ENCODE measurements at regions not wholly inside any gene's neighbourhood (a gene's known extent, or its start where the extent isn't known, plus 50 kb on each side); places are given as distances from the start of the nearest gene placed in this dataset.

DNA sequence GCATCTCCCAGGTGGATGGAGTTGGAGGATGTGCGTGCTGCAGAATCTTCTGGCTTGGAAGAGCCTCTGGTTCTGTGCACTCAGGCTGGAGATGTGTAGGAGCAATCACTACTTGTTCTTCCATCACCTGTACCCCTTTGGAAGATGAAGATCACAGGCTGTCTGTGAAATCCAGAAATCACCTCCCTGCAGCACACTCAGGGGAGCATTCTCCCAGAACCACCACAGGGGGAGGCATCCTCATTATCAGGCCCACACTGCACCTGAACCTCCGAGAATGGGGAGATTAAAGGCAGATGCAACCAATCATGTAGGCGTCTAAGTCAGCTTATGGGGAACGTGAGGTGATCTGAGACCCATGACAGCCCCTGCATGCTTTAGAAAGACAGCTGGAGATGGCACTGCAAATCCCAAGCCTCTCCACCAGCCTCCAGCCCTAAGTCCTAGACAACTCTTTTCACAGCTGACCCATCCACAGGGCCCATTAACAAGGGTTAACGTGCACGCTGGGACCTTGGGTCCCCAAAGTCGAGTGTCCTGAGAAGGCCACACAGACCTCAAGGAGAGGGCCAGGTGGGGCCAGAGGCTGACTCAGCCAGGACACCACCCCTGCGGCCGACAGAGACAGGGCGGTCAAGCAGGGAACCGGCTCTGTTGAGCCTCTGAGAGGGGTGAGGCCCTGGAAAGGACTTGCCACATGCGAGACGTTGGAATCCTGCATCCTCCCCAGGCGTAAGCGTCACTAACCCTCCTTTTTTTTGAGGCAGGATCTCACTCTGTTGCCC is 314.9 kb downstream of the EIPR1 start:
- Histone ChIP-seq H3K27ac (no peak overlapping the region), H3K4me1 (replicated peaks) (no peaks in the 10 kb centered on the region), H3K27me3 (replicated peaks; ENCODE audit: insufficient read depth) (no peaks in the 10 kb centered on the region), H3K4me3 (no peak overlapping the region), H3K36me3 (no peaks in the 10 kb centered on the region), H3K9me3 (no peaks in the 10 kb centered on the region)
- 89% methylated on average over 15 of the region's 15 CpGs for WGBS
- DNase-seq (ENCODE audit: low spot score), result no peak
- TF ChIP-seq POLR2AphosphoS5 (IDR thresholded peaks at IDR 0.05) (no peak), POLR2A (IDR thresholded peaks at IDR 0.05) (no peak)
- TF ChIP-seq, protein P1, sequence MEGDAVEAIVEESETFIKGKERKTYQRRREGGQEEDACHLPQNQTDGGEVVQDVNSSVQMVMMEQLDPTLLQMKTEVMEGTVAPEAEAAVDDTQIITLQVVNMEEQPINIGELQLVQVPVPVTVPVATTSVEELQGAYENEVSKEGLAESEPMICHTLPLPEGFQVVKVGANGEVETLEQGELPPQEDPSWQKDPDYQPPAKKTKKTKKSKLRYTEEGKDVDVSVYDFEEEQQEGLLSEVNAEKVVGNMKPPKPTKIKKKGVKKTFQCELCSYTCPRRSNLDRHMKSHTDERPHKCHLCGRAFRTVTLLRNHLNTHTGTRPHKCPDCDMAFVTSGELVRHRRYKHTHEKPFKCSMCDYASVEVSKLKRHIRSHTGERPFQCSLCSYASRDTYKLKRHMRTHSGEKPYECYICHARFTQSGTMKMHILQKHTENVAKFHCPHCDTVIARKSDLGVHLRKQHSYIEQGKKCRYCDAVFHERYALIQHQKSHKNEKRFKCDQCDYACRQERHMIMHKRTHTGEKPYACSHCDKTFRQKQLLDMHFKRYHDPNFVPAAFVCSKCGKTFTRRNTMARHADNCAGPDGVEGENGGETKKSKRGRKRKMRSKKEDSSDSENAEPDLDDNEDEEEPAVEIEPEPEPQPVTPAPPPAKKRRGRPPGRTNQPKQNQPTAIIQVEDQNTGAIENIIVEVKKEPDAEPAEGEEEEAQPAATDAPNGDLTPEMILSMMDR (IDR thresholded peaks at IDR 0.05), result no peak
- intact Hi-C loops (cut with DNase I), result no loop called here

DNA sequence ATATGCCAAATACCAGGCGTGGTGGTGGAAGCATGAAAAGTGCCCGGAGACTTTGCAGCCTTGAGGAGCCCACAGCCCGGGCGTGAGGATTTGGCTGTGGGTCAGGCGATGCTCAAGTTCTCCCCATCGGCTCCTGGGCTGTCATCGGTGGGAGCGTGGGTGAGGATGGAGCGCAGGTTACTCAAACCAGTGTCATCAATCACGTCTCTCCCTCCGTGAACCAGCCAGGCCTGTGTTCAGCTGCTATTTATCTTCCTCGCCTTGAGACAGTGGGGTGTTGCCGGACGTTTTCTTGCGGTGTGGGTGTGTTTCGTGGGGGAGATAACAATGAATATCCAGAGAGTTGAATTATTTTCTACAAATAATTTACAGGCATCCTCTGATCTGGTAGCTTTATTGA is 317.6 kb downstream of the EIPR1 start:
- WGBS, result 80% methylated on average over 16 of the region's 16 CpGs
- intact Hi-C loops (cut with DNase I), result no loop called here
- H3K4me1 ChIP-seq (replicated peaks), result no peaks in the 10 kb centered on the region
- no peak overlapping the region for H3K27ac ChIP-seq
- no peak for DNase-seq (ENCODE audit: low spot score)
- no peaks in the 10 kb centered on the region for H3K27me3 ChIP-seq (replicated peaks; ENCODE audit: insufficient read depth)
- no peaks in the 10 kb centered on the region for H3K9me3 ChIP-seq
- no peak overlapping the region for H3K4me3 ChIP-seq
- TF ChIP-seq, protein P1 (IDR thresholded peaks at IDR 0.05), result no peak
- TF ChIP-seq POLR2A (IDR thresholded peaks at IDR 0.05) (no peak), POLR2AphosphoS5 (IDR thresholded peaks at IDR 0.05) (no peak)
- no peaks in the 10 kb centered on the region for H3K36me3 ChIP-seq

DNA sequence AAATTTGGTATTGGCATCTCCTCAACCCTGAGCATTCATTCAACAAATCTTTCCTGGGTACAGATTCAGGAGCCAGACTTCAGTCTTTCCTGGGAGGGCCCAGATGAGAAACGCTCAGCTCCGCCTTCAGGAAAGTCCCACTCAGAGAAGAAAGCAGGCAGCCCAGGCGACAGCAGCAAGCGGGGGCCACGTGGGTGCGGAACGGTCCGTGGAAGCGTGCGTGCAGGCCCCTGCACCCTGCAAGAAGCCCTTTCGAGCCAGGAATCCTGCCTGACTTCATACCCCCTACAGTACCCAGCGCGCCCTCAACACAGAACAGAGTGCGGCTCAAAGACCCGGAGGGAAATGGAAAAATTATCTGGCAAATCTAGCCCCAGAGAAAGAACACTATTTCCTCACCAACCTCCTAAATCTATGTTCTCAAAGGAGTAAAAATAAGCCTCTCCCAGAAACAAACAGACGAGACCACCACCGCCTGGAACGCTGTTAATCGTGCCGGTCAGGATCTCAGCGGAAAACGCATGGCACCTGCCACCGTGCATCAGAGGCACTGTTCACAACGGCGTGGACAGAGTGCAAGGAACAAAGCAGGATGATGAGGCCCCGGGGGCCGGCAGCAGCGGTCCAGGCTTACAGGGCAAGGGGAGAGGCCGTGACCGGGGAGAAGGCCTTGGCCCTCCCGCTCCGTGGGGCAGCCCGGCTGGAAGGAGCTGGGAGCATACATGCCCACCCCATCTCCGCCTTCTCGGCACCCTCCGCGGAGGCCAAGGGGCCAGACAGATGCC is 318.3 kb downstream of the EIPR1 start:
- Histone ChIP-seq H3K27ac (no peak overlapping the region), H3K4me1 (replicated peaks) (no peaks in the 10 kb centered on the region), H3K36me3 (no peaks in the 10 kb centered on the region), H3K27me3 (replicated peaks; ENCODE audit: insufficient read depth) (no peaks in the 10 kb centered on the region), H3K9me3 (no peaks in the 10 kb centered on the region), H3K4me3 (no peak overlapping the region)
- 76% methylated on average over 36 of the region's 37 CpGs for WGBS
- no peak for DNase-seq (ENCODE audit: low spot score)
- TF ChIP-seq, protein P1 (IDR thresholded peaks at IDR 0.05), result no peak
- TF ChIP-seq POLR2A (IDR thresholded peaks at IDR 0.05) (no peak), POLR2AphosphoS5 (IDR thresholded peaks at IDR 0.05) (no peak)
- intact Hi-C loops (cut with DNase I), result no loop called here

DNA sequence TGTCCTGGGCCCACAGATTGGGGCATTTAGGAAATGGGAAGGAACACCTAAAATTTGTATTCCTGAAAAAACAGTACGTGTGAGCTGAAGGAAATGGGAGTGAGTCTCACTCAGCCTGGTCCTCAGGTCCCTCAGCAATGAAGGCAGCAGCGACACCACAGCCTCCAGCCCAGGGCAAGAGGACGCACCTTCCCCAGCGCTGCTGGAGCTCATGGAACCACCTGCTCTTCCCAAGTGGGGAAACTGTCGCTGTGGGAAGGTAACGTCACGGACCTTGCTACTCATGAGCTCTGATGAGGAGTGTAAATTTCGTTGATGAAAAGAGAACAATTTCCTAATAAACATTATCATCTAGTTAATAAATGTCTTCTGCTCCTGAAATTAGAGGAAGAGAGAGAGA is 323.6 kb downstream of the EIPR1 start:
- H3K36me3 ChIP-seq, result no peaks in the 10 kb centered on the region
- intact Hi-C loops (cut with DNase I), result no loop called here
- WGBS, result 88% methylated on average over 8 of the region's 8 CpGs
- H3K4me1 ChIP-seq (replicated peaks), result no peaks in the 10 kb centered on the region
- no peak for TF ChIP-seq POLR2A (IDR thresholded peaks at IDR 0.05)
- TF ChIP-seq, protein P1 (IDR thresholded peaks at IDR 0.05), result no peak
- no peak for TF ChIP-seq POLR2AphosphoS5 (IDR thresholded peaks at IDR 0.05)
- DNase-seq (ENCODE audit: low spot score), result no peak
- no peaks in the 10 kb centered on the region for H3K27me3 ChIP-seq (replicated peaks; ENCODE audit: insufficient read depth)
- no peaks in the 10 kb centered on the region for H3K9me3 ChIP-seq
- H3K4me3 ChIP-seq, result no peak overlapping the region
- H3K27ac ChIP-seq, result no peak overlapping the region
